Liver (tissue), 8 donors: ENCODE measurements at regions not wholly inside any gene's neighbourhood (a gene's known extent, or its start where the extent isn't known, plus 50 kb on each side); places are given as distances from the start of the nearest gene placed in this dataset.

Experiments
- DNase-seq: peaks from one replicate; pipeline ENCODE4 v3.0.0-alpha.2; 2017; ENCODE audit warnings: low spot score
- H3K27ac ChIP-seq, 2 donors: one replicate each; pipeline ENCODE4 v1.7.0; 2013; ENCODE audit warnings: inconsistent platforms in 2 of 2, low read length in 2 of 2, control low read depth in 1 of 2, low read depth in 1 of 2, mild to moderate bottlenecking in 1 of 2
- H3K27me3 ChIP-seq, 4 donors: one replicate each; pipeline versions ENCODE4 v1.6.1 to v1.7.0; 2013; ENCODE audit warnings: low read length in 3 of 4, inconsistent platforms in 1 of 4, mild to moderate bottlenecking in 1 of 4, moderate library complexity in 1 of 4; ENCODE audit not compliant: control insufficient read depth in 4 of 4, insufficient read depth in 4 of 4
- H3K36me3 ChIP-seq, 4 donors: one replicate each; pipeline versions ENCODE4 v1.6.1 to v1.7.0; 2013; ENCODE audit warnings: low read length in 3 of 4, mild to moderate bottlenecking in 3 of 4, low read depth in 1 of 4, moderate library complexity in 1 of 4; ENCODE audit not compliant: control insufficient read depth in 4 of 4, insufficient read depth in 3 of 4
- H3K4me1 ChIP-seq, 4 donors: one replicate each; pipeline versions ENCODE4 v1.6.1 to v1.7.0; 2013; ENCODE audit warnings: low read length in 3 of 4, mild to moderate bottlenecking in 3 of 4, moderate library complexity in 1 of 4; ENCODE audit not compliant: control insufficient read depth in 4 of 4, insufficient read depth in 4 of 4
- H3K4me3 ChIP-seq, 3 donors: one replicate each; pipeline versions ENCODE4 v1.6.1 to v1.7.0; 2013; ENCODE audit warnings: low read length in 3 of 3, control low read depth in 1 of 3, low read depth in 1 of 3, mild to moderate bottlenecking in 1 of 3
- H3K9ac ChIP-seq, 2 donors: one replicate each; pipeline ENCODE4 v1.7.0; 2013; ENCODE audit warnings: low read length in 2 of 2, mild to moderate bottlenecking in 2 of 2, moderate library complexity in 2 of 2, control low read depth in 1 of 2, low read depth in 1 of 2
- H3K9me3 ChIP-seq, 4 donors: one replicate each; pipeline versions ENCODE4 v1.6.1 to v1.7.0; 2013; ENCODE audit warnings: low read length in 3 of 4; ENCODE audit not compliant: control insufficient read depth in 4 of 4
- EGR1 ChIP-seq, 2 donors: IDR thresholded peaks; 2 replicates each; pipeline ENCODE4 v1.6.1; 2016 to 2018; ENCODE audit warnings: antibody characterized with exemption in 2 of 2, low read depth in 2 of 2
- FOXA1 ChIP-seq: IDR thresholded peaks from 2 replicates; pipeline ENCODE4 v1.6.1; 2016; ENCODE audit warnings: antibody characterized with exemption
- FOXA2 ChIP-seq: IDR thresholded peaks from 2 replicates; pipeline ENCODE4 v1.6.1; 2016; ENCODE audit warnings: antibody characterized with exemption
- GABPA ChIP-seq, 2 donors: IDR thresholded peaks in 1 of 2; conservative IDR thresholded peaks in 1 of 2; 2 replicates each; pipeline ENCODE4 v1.6.1; 2016; ENCODE audit warnings: antibody characterized with exemption in 2 of 2, mild to moderate bottlenecking in 1 of 2, moderate library complexity in 1 of 2
- HNF4A ChIP-seq, 2 donors: conservative IDR thresholded peaks; 2 replicates each; pipeline ENCODE4 v1.6.1; 2016; ENCODE audit warnings: antibody characterized with exemption in 2 of 2, mild to moderate bottlenecking in 2 of 2
- HNF4G ChIP-seq: IDR thresholded peaks from 2 replicates; pipeline ENCODE4 v1.6.1; 2016; ENCODE audit warnings: antibody characterized with exemption
- JUND ChIP-seq, 2 donors: IDR thresholded peaks; 2 replicates each; pipeline ENCODE4 v1.6.1; 2016; ENCODE audit warnings: antibody characterized with exemption in 2 of 2
- NR2F2 ChIP-seq: IDR thresholded peaks from 2 replicates; pipeline ENCODE4 v1.6.1; 2016; ENCODE audit warnings: antibody characterized with exemption
- RAD21 ChIP-seq, 2 donors: IDR thresholded peaks; 2 replicates each; pipeline ENCODE4 v1.6.1; 2016; ENCODE audit warnings: antibody characterized with exemption in 2 of 2, mild to moderate bottlenecking in 2 of 2
- REST ChIP-seq: IDR thresholded peaks from 2 replicates; pipeline ENCODE4 v1.6.1; 2016; ENCODE audit warnings: antibody characterized with exemption, mild to moderate bottlenecking
- RXRA ChIP-seq, 2 donors: IDR thresholded peaks; 2 replicates each; pipeline ENCODE4 v1.6.1; 2017 to 2018; ENCODE audit warnings: antibody characterized with exemption in 2 of 2, mild to moderate bottlenecking in 1 of 2
- SP1 ChIP-seq: IDR thresholded peaks from 2 replicates; pipeline ENCODE4 v1.6.1; 2018; ENCODE audit warnings: antibody characterized with exemption, mild to moderate bottlenecking
- TAF1 ChIP-seq: conservative IDR thresholded peaks from 2 replicates; pipeline ENCODE4 v1.6.1; 2016; ENCODE audit warnings: antibody characterized with exemption, mild to moderate bottlenecking
- YY1 ChIP-seq: IDR thresholded peaks from 2 replicates; pipeline ENCODE4 v1.6.1; 2016; ENCODE audit warnings: antibody characterized with exemption, mild to moderate bottlenecking
- WGBS: extraction: QIAGEN DNeasy Blood & Tissue Kit; methylation state at CpG from one replicate; pipeline ENCODE4 v1.1.7; 2013; 5-methylcytosine and 5-hydroxymethylcytosine counted together
- TF ChIP-seq, protein P1 (sequence below): IDR thresholded peaks from 2 replicates; pipeline ENCODE4 v1.6.1; 2016; ENCODE audit warnings: antibody characterized with exemption
- TF ChIP-seq, protein P2 (sequence below): fragments of 150-350 bp; IDR thresholded peaks from 2 replicates; pipeline ENCODE4 v1.5.1; 2017; ENCODE audit warnings: improper control_type of control experiment, low read depth, low read length; ENCODE audit not compliant: missing input control
- donor health status: healthy.
- donor health status: healthy.
- donor health status: healthy.
- donor health status: healthy.
- donor health status: healthy.

GRCh38 chr13:70223911-70224310 lies 115.7 kb upstream of the KLHL1 start:
- Histone ChIP-seq H3K4me3 (no peak overlapping the region), H3K27me3 (no peaks in the 10 kb centered on the region), H3K9ac (no peak overlapping the region), H3K9me3 (no peaks in the 10 kb centered on the region), H3K4me1 (no peaks in the 10 kb centered on the region), H3K27ac (no peak overlapping the region), H3K36me3 (no peaks in the 10 kb centered on the region)
- TF ChIP-seq EGR1 (IDR thresholded peaks at IDR 0.05; ENCODE audit: low read depth in 2 of 2) (no peak), SP1 (no peak), FOXA2 (no peak), YY1 (no peak), JUND (IDR thresholded peaks at IDR 0.05) (no peak), REST (no peak), HNF4G (no peak), HNF4A (conservative IDR thresholded peaks at IDR 0.05) (no peak), FOXA1 (no peak), TAF1 (no peak)
- TF ChIP-seq, protein P1, sequence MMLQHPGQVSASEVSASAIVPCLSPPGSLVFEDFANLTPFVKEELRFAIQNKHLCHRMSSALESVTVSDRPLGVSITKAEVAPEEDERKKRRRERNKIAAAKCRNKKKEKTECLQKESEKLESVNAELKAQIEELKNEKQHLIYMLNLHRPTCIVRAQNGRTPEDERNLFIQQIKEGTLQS, result no peak
- TF ChIP-seq, protein P2, sequence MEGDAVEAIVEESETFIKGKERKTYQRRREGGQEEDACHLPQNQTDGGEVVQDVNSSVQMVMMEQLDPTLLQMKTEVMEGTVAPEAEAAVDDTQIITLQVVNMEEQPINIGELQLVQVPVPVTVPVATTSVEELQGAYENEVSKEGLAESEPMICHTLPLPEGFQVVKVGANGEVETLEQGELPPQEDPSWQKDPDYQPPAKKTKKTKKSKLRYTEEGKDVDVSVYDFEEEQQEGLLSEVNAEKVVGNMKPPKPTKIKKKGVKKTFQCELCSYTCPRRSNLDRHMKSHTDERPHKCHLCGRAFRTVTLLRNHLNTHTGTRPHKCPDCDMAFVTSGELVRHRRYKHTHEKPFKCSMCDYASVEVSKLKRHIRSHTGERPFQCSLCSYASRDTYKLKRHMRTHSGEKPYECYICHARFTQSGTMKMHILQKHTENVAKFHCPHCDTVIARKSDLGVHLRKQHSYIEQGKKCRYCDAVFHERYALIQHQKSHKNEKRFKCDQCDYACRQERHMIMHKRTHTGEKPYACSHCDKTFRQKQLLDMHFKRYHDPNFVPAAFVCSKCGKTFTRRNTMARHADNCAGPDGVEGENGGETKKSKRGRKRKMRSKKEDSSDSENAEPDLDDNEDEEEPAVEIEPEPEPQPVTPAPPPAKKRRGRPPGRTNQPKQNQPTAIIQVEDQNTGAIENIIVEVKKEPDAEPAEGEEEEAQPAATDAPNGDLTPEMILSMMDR, result no peak
- 90% methylated on average over 6 of the region's 6 CpGs for WGBS
- no peak for DNase-seq

- 85% methylated on average over 2 of the region's 2 CpGs for WGBS
- H3K4me1 ChIP-seq, result no peaks in the 10 kb centered on the region
- no peak for TF ChIP-seq FOXA2
- TF ChIP-seq REST, result no peak
- no peak for TF ChIP-seq JUND (IDR thresholded peaks at IDR 0.05)
- TF ChIP-seq NR2F2, result no peak
- no peak for TF ChIP-seq YY1
- no peak for TF ChIP-seq TAF1
- no peak for TF ChIP-seq FOXA1
- TF ChIP-seq SP1, result no peak
- TF ChIP-seq HNF4A (conservative IDR thresholded peaks at IDR 0.05), result no peak
- TF ChIP-seq, protein P1, result no peak
- TF ChIP-seq, protein P2, result no peak
- TF ChIP-seq EGR1 (IDR thresholded peaks at IDR 0.05; ENCODE audit: low read depth in 2 of 2), result no peak
- no peak for TF ChIP-seq RXRA (IDR thresholded peaks at IDR 0.05)
- TF ChIP-seq RAD21 (IDR thresholded peaks at IDR 0.05), result no peak
- TF ChIP-seq GABPA (IDR thresholded peaks at IDR 0.05 in 1 of 2, conservative IDR thresholded peaks at IDR 0.05 in 1 of 2), result no peak
- no peak overlapping the region for H3K27ac ChIP-seq
- no peaks in the 10 kb centered on the region for H3K27me3 ChIP-seq
- H3K36me3 ChIP-seq, result no peaks in the 10 kb centered on the region
- no peak for DNase-seq
- H3K4me3 ChIP-seq, result no peak overlapping the region
- H3K9ac ChIP-seq, result no peak overlapping the region
- H3K9me3 ChIP-seq, result no peaks in the 10 kb centered on the region
These were observed 114.7 kb upstream of the KLHL1 start for GRCh38 chr13:70222926-70223325.
